HG03565 (cell line): ENCODE measurements at regions not wholly inside any gene's neighbourhood (a gene's known extent, or its start where the extent isn't known, plus 50 kb on each side); places are given as distances from the start of the nearest gene placed in this dataset.

Experiments
- ATAC-seq: cut with Tn5 transposase; IDR thresholded peaks from one replicate; pipeline ENCODE4 v1.9.1; 2021; ENCODE audit warnings: mild to moderate bottlenecking, moderate library complexity; ENCODE audit not compliant: unreplicated experiment

GRCh38 chr10:90975096-90975495 is 54.2 kb upstream of the ANKRD1 start:
- ATAC-seq = no peak

GRCh38 chr10:90977162-90977854 is 56.4 kb upstream of the ANKRD1 start:
- peak; percentile 77 for ATAC-seq

- ATAC-seq = no peak
Observed at GRCh38 chr10:90977855-90978486, 57.1 kb upstream of the ANKRD1 start.

- no peak for ATAC-seq
Observed at GRCh38 chr10:90982406-90983008, 61.6 kb upstream of the ANKRD1 start.

- no peak for ATAC-seq
Observed at GRCh38 chr10:90983914-90984549, 63.1 kb upstream of the ANKRD1 start.

GRCh38 chr10:90984898-90985297 is 64.0 kb upstream of the ANKRD1 start:
- ATAC-seq = no peak

GRCh38 chr10:90985321-90985933 is 64.5 kb upstream of the ANKRD1 start:
- ATAC-seq = no peak

GRCh38 chr10:90986136-90986760 is 65.4 kb upstream of the ANKRD1 start:
- no peak for ATAC-seq

GRCh38 chr10:90986870-90987269 is 66.0 kb upstream of the ANKRD1 start:
- no peak for ATAC-seq

- ATAC-seq = no peak
Observed at GRCh38 chr10:90987383-90987782, 66.5 kb upstream of the ANKRD1 start.

GRCh38 chr10:90988024-90988423 is 67.1 kb upstream of the ANKRD1 start:
- no peak for ATAC-seq

GRCh38 chr10:90988802-90989201 is 67.9 kb upstream of the ANKRD1 start:
- ATAC-seq = no peak

- no peak for ATAC-seq
Observed at GRCh38 chr10:90989378-90989777, 68.5 kb upstream of the ANKRD1 start.

GRCh38 chr10:90992462-90992861 is 71.6 kb upstream of the ANKRD1 start:
- no peak for ATAC-seq

GRCh38 chr10:90993340-90993739 is 72.5 kb upstream of the ANKRD1 start:
- peak; percentile 39 for ATAC-seq

GRCh38 chr10:90997670-90998069 is 76.8 kb upstream of the ANKRD1 start:
- ATAC-seq = no peak

- ATAC-seq = peak; percentile 31
Observed at GRCh38 chr10:90998733-90999511, 78.0 kb upstream of the ANKRD1 start.

- ATAC-seq = no peak
Observed at GRCh38 chr10:90999512-91000172, 78.8 kb upstream of the ANKRD1 start.

- no peak for ATAC-seq
Observed at GRCh38 chr10:91000470-91000869, 79.6 kb upstream of the ANKRD1 start.

GRCh38 chr10:91000985-91001384 is 80.1 kb upstream of the ANKRD1 start:
- ATAC-seq = no peak
